GM12874 (cell line): ENCODE measurements at regions not wholly inside any gene's neighbourhood (a gene's known extent, or its start where the extent isn't known, plus 50 kb on each side); places are given as distances from the start of the nearest gene placed in this dataset.

Experiments
- CTCF ChIP-seq: IDR thresholded peaks from 2 replicates; pipeline ENCODE4 v1.5.1; 2011; ENCODE audit warnings: low read depth, mild to moderate bottlenecking, control low read depth, low read length, moderate library complexity; ENCODE audit not compliant: insufficient read depth

GRCh38 chr3:104126864-104127553, 1239.7 kb upstream of the ALCAM start:
- TF ChIP-seq CTCF, result no peak

GRCh38 chr3:104127830-104128229, 1238.9 kb upstream of the ALCAM start:
- no peak for TF ChIP-seq CTCF

- no peak for TF ChIP-seq CTCF
Observed at GRCh38 chr3:104132566-104133403, 1233.9 kb upstream of the ALCAM start.

- TF ChIP-seq CTCF, result no peak
Observed at GRCh38 chr3:104133630-104134029, 1233.1 kb upstream of the ALCAM start.

- no peak for TF ChIP-seq CTCF
Observed at GRCh38 chr3:104137116-104137515, 1229.6 kb upstream of the ALCAM start.

- no peak for TF ChIP-seq CTCF
Observed at GRCh38 chr3:104145164-104145563, 1221.5 kb upstream of the ALCAM start.

- no peak for TF ChIP-seq CTCF
Observed at GRCh38 chr3:104149154-104149553, 1217.6 kb upstream of the ALCAM start.
